ENCODE measurements at regions not wholly inside any gene's neighbourhood (a gene's known extent, or its start where the extent isn't known, plus 50 kb on each side); places are given as distances from the start of the nearest gene placed in this dataset.

GRCh38 chr1:214913966-214914365, 168.6 kb upstream of the KCNK2 start:
- no peak for TF ChIP-seq POLR2A (IDR thresholded peaks at IDR 0.05)
- TF ChIP-seq CTCF (IDR thresholded peaks at IDR 0.05), result no peak

Measured in heart left ventricle (tissue), 13 donors.